Mammary epithelial cell (primary cell): ENCODE measurements at regions not wholly inside any gene's neighbourhood (a gene's known extent, or its start where the extent isn't known, plus 50 kb on each side); places are given as distances from the start of the nearest gene placed in this dataset.

Experiments used
- CTCF ChIP-seq, 2 donors: IDR thresholded peaks in 1 of 2; conservative IDR thresholded peaks in 1 of 2; 2 replicates each; pipeline ENCODE4 v1.5.1; 2011 to 2012; ENCODE audit warnings: inconsistent platforms in 2 of 2, low read length in 2 of 2, mild to moderate bottlenecking in 2 of 2, control low read depth in 1 of 2, low read depth in 1 of 2; ENCODE audit not compliant: insufficient read depth in 1 of 2; ENCODE audit errors: extremely low read depth in 1 of 2
- EZH2 ChIP-seq: IDR thresholded peaks from 2 replicates; pipeline ENCODE4 v1.6.1; 2012; ENCODE audit warnings: low read length, inconsistent platforms, borderline replicate concordance

- TF ChIP-seq CTCF (conservative IDR thresholded peaks at IDR 0.05 in 1 of 2, IDR thresholded peaks at IDR 0.05 in 1 of 2; ENCODE audit: extremely low read depth in 1 of 2, insufficient read depth in 1 of 2, low read depth in 1 of 2, low read length in 2 of 2) = no peak
- TF ChIP-seq EZH2 = no peak
Observed at GRCh38 chr10:61257956-61258496, 195.2 kb downstream of the TMEM26 start.
